Motor neuron (in vitro differentiated cells): ENCODE measurements at regions not wholly inside any gene's neighbourhood (a gene's known extent, or its start where the extent isn't known, plus 50 kb on each side); places are given as distances from the start of the nearest gene placed in this dataset.
A peak's percentile ranks its signal among the peaks of the same experiment; 100 is the strongest.

Experiments used
- ATAC-seq, 8 experiments: fragments of 200-7000 bp; cut with Tn5 transposase; replicated peaks in 6 of 8; 2 replicates each; pipeline ENCODE4 v1.8.0; 2021; ENCODE audit warnings: mild to moderate bottlenecking in 8 of 8, moderate library complexity in 8 of 8
- H3K27ac ChIP-seq, 2 donors: fragments of 250-450 bp; sonication (Bioruptor Pico); 2 replicates each; pipeline ENCODE4 v1.9.0; 2021; ENCODE audit warnings: antibody characterized with exemption in 2 of 2, mild to moderate bottlenecking in 2 of 2, moderate library complexity in 1 of 2
- H3K4me1 ChIP-seq, 2 donors: fragments of 250-450 bp; sonication (Bioruptor Pico); replicated peaks in 1 of 2; 2 replicates each; pipeline ENCODE4 v1.6.1; 2021; ENCODE audit warnings: antibody characterized with exemption in 2 of 2, mild to moderate bottlenecking in 2 of 2, moderate library complexity in 1 of 2
- H3K4me3 ChIP-seq, 5 donors: fragments of 250-450 bp; sonication (Bioruptor Pico); 2 replicates each; pipeline ENCODE4 v1.9.0; 2021; ENCODE audit warnings: antibody characterized with exemption in 5 of 5, mild to moderate bottlenecking in 5 of 5, moderate library complexity in 4 of 5
- WGBS, 10 experiments: fragments of 450-650 bp; shearing (Covaris generic); methylation state at CpG; one replicate each; pipeline ENCODE4 v1.0.0; 2022; 5-methylcytosine and 5-hydroxymethylcytosine counted together
- in situ Hi-C, 9 experiments: fragments of 400-800 bp; cut with MboI; loops; one replicate each; pipeline ENCODE4 v1.15.0; 2021; ENCODE audit warnings: low sequenced_read_pairs in 9 of 9, low pct_unique_long_range_greater_than_20kb in 2 of 9; ENCODE audit not compliant: unreplicated experiment in 9 of 9

- Histone ChIP-seq H3K4me1 (peaks cover 21% of the 10 kb centered on the region in 2 donors), H3K4me3 (no peak overlapping the region), H3K27ac (peak overlapping the region in 1 of 2 donors; percentile 5)
- in situ Hi-C loops, result no loop called here
- peak in 6 of 8 experiments; percentile 21 to 89 (median 80) for ATAC-seq
- 0 to 40% (median 8%) methylated on average over 1 to 3 of the region's 3 CpGs; no CpG with 5 or more reads in 2 of the 10 experiments for WGBS, 10 experiments
These were observed 137.4 kb downstream of the CEP135 start for GRCh38 chr4:56086073-56086541.

- H3K27ac ChIP-seq, result peak overlapping the region in 1 of 2 donors; percentile 32
- peak in 6 of 8 experiments; percentile 33 to 52 (median 42) for ATAC-seq
- in situ Hi-C loops, result no loop called here
- WGBS, 10 experiments, result 0 to 38% (median 9%) methylated on average over 1 to 2 of the region's 2 CpGs; no CpG with 5 or more reads in 1 of the 10 experiments
- peaks cover 21% of the 10 kb centered on the region in 2 donors for H3K4me1 ChIP-seq
- no peak overlapping the region for H3K4me3 ChIP-seq
These were observed 136.5 kb downstream of the CEP135 start for GRCh38 chr4:56085275-56085674.

GRCh38 chr4:56084851-56085250, 136.1 kb downstream of the CEP135 start:
- Histone ChIP-seq H3K4me3 (no peak overlapping the region), H3K27ac (peak overlapping the region in 1 of 2 donors; percentile 32), H3K4me1 (peaks cover 21% of the 10 kb centered on the region in 2 donors)
- 40 to 100% (median 60%) methylated on average over 1 to 4 of the region's 4 CpGs; no CpG with 5 or more reads in 1 of the 10 experiments for WGBS, 10 experiments
- peak in 4 of 8 experiments; percentile 12 to 60 (median 22) for ATAC-seq
- in situ Hi-C loops, result no loop called here
